SU-DHL-6 (cell line): ENCODE measurements at regions not wholly inside any gene's neighbourhood (a gene's known extent, or its start where the extent isn't known, plus 50 kb on each side); places are given as distances from the start of the nearest gene placed in this dataset.

Source experiments
- H2AFZ ChIP-seq: fragments of 200-600 bp; sonication (generic); 2 replicates; pipeline ENCODE4 v1.6.1; 2014; ENCODE audit warnings: low read depth, mild to moderate bottlenecking, moderate library complexity, mixed read lengths, antibody characterized with exemption, low read length; ENCODE audit not compliant: severe bottlenecking
- H3F3A ChIP-seq: fragments of 200-600 bp; shearing (Covaris generic); 2 replicates; pipeline ENCODE4 v1.6.0; 2016; ENCODE audit warnings: antibody characterized with exemption, mild to moderate bottlenecking; ENCODE audit not compliant: insufficient read depth
- H3K27ac ChIP-seq: fragments of 200-600 bp; sonication (generic); 2 replicates; pipeline ENCODE4 v1.5.1; 2016; ENCODE audit warnings: low read depth, mild to moderate bottlenecking, low read length, moderate library complexity, mixed read lengths
- H3K27me3 ChIP-seq: fragments of 200-600 bp; sonication (generic), shearing (Covaris generic); 2 replicates; pipeline ENCODE4 v1.6.0; 2014; ENCODE audit warnings: mild to moderate bottlenecking, low read length
- H3K36me3 ChIP-seq: fragments of 200-600 bp; sonication (generic); 2 replicates; pipeline ENCODE4 v1.6.1; 2014; ENCODE audit warnings: mild to moderate bottlenecking, low read length, mixed read lengths
- H3K4me2 ChIP-seq: fragments of 300-600, 200-600 bp; shearing (Covaris generic), sonication (generic); 2 replicates; pipeline ENCODE4 v1.6.0; 2014; ENCODE audit warnings: low read length, low read depth, mild to moderate bottlenecking; ENCODE audit not compliant: poor library complexity, severe bottlenecking
- H3K4me3 ChIP-seq: fragments of 200-600 bp; sonication (generic); 2 replicates; pipeline ENCODE4 v1.5.1; 2014; ENCODE audit warnings: antibody characterized with exemption, low read length, mild to moderate bottlenecking, mixed read lengths; ENCODE audit not compliant: insufficient read depth, poor library complexity, severe bottlenecking
- H3K79me2 ChIP-seq: fragments of 200-600 bp; sonication (generic); 2 replicates; pipeline ENCODE4 v1.6.1; 2014; ENCODE audit warnings: mild to moderate bottlenecking, low read length, moderate library complexity; ENCODE audit not compliant: insufficient read depth
- H3K9ac ChIP-seq: fragments of 200-600 bp; sonication (generic); 2 replicates; pipeline ENCODE4 v1.7.0; 2014; ENCODE audit warnings: mild to moderate bottlenecking, low read length
- H3K9me2 ChIP-seq: fragments of 200-600 bp; sonication (generic); replicated peaks from 2 replicates; pipeline ENCODE4 v1.6.1; 2014; ENCODE audit warnings: low read length; ENCODE audit not compliant: insufficient read depth
- H3K9me3 ChIP-seq: fragments of 200-600 bp; sonication (generic); 2 replicates; pipeline ENCODE4 v1.6.1; 2014; ENCODE audit warnings: low read length, mixed read lengths; ENCODE audit not compliant: insufficient read depth
- H4K20me1 ChIP-seq: fragments of 200-600 bp; sonication (generic); 2 replicates; pipeline ENCODE4 v1.6.1; 2014; ENCODE audit warnings: low read depth, mild to moderate bottlenecking, antibody characterized with exemption, low read length, moderate library complexity, mixed read lengths
- EZH2phosphoT487 ChIP-seq: fragments of 200-600 bp; sonication (generic), shearing (Covaris generic); conservative IDR thresholded peaks from 2 replicates; pipeline ENCODE4 v1.6.1; 2018; ENCODE audit warnings: mild to moderate bottlenecking, antibody characterized with exemption, low read length, moderate library complexity, mixed read lengths
- TF ChIP-seq, protein P1 (sequence below): fragments of 200-600 bp; sonication (generic); IDR thresholded peaks from one replicate; pipeline ENCODE4 v1.5.1; 2017; ENCODE audit warnings: antibody characterized with exemption, mild to moderate bottlenecking, low read length, moderate library complexity; ENCODE audit not compliant: insufficient read depth, poor library complexity, severe bottlenecking

GRCh38 chr3:135516143-135516542 is 449.4 kb upstream of the PPP2R3A start:
- Histone ChIP-seq H3K9me2 (no peaks in the 10 kb centered on the region), H3K9ac (no peak overlapping the region), H3K36me3 (no peaks in the 10 kb centered on the region), H2AFZ (no peak overlapping the region), H3K4me2 (no peak overlapping the region), H3K4me3 (no peak overlapping the region), H4K20me1 (no peaks in the 10 kb centered on the region), H3K9me3 (no peaks in the 10 kb centered on the region), H3K79me2 (no peaks in the 10 kb centered on the region), H3K27ac (no peak overlapping the region), H3F3A (no peaks in the 10 kb centered on the region), H3K27me3 (no peaks in the 10 kb centered on the region)
- no peak for TF ChIP-seq EZH2phosphoT487
- TF ChIP-seq, protein P1, sequence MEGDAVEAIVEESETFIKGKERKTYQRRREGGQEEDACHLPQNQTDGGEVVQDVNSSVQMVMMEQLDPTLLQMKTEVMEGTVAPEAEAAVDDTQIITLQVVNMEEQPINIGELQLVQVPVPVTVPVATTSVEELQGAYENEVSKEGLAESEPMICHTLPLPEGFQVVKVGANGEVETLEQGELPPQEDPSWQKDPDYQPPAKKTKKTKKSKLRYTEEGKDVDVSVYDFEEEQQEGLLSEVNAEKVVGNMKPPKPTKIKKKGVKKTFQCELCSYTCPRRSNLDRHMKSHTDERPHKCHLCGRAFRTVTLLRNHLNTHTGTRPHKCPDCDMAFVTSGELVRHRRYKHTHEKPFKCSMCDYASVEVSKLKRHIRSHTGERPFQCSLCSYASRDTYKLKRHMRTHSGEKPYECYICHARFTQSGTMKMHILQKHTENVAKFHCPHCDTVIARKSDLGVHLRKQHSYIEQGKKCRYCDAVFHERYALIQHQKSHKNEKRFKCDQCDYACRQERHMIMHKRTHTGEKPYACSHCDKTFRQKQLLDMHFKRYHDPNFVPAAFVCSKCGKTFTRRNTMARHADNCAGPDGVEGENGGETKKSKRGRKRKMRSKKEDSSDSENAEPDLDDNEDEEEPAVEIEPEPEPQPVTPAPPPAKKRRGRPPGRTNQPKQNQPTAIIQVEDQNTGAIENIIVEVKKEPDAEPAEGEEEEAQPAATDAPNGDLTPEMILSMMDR, result no peak

DNA sequence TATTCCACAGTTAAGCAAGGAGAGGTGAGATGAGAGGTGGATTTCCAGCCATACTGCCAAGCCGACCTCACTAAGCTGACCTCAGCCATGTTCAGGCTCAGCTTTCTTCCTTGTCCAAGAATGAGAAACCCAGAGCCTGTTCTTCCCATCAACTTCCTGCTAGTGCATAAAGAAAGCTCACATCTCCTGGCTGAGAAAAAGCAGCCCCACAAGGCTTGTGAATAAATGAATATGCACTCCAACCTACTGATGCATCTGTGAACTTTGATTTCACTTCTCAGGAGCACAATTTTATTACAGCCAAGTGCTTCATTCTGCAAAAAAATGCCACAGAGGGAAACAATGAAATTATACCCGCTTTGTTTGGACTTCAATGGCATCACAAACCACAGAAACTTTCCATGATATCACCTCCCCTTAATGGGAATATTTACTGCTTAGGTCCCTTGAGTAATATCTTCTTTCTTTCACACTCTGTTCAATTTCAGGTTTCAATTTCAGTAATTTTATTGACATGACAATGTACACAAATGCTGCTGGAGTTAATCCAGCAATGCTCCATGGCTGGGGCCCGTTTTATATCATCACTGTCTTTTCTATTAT is 437.0 kb upstream of the PPP2R3A start:
- Histone ChIP-seq H4K20me1 (no peaks in the 10 kb centered on the region), H3F3A (no peaks in the 10 kb centered on the region), H3K9me2 (no peaks in the 10 kb centered on the region), H3K27me3 (no peaks in the 10 kb centered on the region), H3K36me3 (no peaks in the 10 kb centered on the region), H3K79me2 (no peaks in the 10 kb centered on the region), H3K27ac (no peak overlapping the region), H3K9ac (no peak overlapping the region), H3K4me2 (no peak overlapping the region), H2AFZ (no peak overlapping the region), H3K9me3 (no peaks in the 10 kb centered on the region), H3K4me3 (no peak overlapping the region)
- no peak for TF ChIP-seq EZH2phosphoT487
- TF ChIP-seq, protein P1, result no peak

GRCh38 chr3:135532021-135532420 is 433.5 kb upstream of the PPP2R3A start:
- Histone ChIP-seq H3K9ac (no peak overlapping the region), H3K27me3 (no peaks in the 10 kb centered on the region), H3K4me3 (no peak overlapping the region), H2AFZ (no peak overlapping the region), H3K4me2 (no peak overlapping the region), H3K9me2 (no peaks in the 10 kb centered on the region), H3K79me2 (no peaks in the 10 kb centered on the region), H4K20me1 (no peaks in the 10 kb centered on the region), H3K36me3 (no peaks in the 10 kb centered on the region), H3F3A (no peaks in the 10 kb centered on the region), H3K9me3 (no peaks in the 10 kb centered on the region), H3K27ac (no peak overlapping the region)
- TF ChIP-seq, protein P1, result no peak
- no peak for TF ChIP-seq EZH2phosphoT487
